ENCODE measurements at regions not wholly inside any gene's neighbourhood (a gene's known extent, or its start where the extent isn't known, plus 50 kb on each side); places are given as distances from the start of the nearest gene placed in this dataset.

DNA sequence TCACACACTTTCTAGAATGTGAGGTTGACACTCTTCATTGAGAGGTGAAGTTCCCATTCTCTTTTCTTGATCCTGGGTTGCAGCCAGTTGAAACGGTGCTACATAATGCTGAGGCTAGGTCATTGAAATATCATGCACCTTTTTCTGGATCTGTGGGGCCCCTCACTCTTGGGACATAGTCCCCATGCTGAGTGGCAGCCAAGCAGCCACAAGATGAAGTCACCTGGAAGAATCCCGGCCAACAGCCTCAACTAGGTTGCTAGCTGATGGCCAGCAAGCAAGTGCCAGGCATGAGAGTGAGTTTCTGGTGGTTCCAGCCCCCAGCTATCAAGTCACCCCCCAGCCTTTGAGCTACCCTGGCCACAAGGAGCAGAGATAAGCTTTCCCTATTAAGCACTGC is 148.5 kb upstream of the TSHZ3 start:
- H3K27ac Mint-ChIP-seq = no peak overlapping the region
- TF ChIP-seq, protein P1, sequence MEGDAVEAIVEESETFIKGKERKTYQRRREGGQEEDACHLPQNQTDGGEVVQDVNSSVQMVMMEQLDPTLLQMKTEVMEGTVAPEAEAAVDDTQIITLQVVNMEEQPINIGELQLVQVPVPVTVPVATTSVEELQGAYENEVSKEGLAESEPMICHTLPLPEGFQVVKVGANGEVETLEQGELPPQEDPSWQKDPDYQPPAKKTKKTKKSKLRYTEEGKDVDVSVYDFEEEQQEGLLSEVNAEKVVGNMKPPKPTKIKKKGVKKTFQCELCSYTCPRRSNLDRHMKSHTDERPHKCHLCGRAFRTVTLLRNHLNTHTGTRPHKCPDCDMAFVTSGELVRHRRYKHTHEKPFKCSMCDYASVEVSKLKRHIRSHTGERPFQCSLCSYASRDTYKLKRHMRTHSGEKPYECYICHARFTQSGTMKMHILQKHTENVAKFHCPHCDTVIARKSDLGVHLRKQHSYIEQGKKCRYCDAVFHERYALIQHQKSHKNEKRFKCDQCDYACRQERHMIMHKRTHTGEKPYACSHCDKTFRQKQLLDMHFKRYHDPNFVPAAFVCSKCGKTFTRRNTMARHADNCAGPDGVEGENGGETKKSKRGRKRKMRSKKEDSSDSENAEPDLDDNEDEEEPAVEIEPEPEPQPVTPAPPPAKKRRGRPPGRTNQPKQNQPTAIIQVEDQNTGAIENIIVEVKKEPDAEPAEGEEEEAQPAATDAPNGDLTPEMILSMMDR (IDR thresholded peaks at IDR 0.05; ENCODE audit: unreplicated experiment) = no peak
- H3K27me3 Mint-ChIP-seq = peaks cover 8% of the 10 kb centered on the region
- no peak for DNase-seq (ENCODE audit: low spot score, unreplicated experiment)
- H3K36me3 Mint-ChIP-seq (ENCODE audit: insufficient read depth) = no peaks in the 10 kb centered on the region
- H3K4me1 Mint-ChIP-seq (ENCODE audit: low read depth) = peaks cover 2% of the 10 kb centered on the region
- H3K9me3 Mint-ChIP-seq (ENCODE audit: low read depth) = peaks cover 4% of the 10 kb centered on the region
- no peak overlapping the region for H3K4me3 Mint-ChIP-seq (ENCODE audit: low read depth)

GRCh38 chr19:31498781-31499180 is 149.5 kb upstream of the TSHZ3 start:
- H3K4me3 Mint-ChIP-seq (ENCODE audit: low read depth) = no peak overlapping the region
- H3K36me3 Mint-ChIP-seq (ENCODE audit: insufficient read depth) = no peaks in the 10 kb centered on the region
- TF ChIP-seq, protein P1 (IDR thresholded peaks at IDR 0.05; ENCODE audit: unreplicated experiment) = no peak
- H3K4me1 Mint-ChIP-seq (ENCODE audit: low read depth) = peaks cover 2% of the 10 kb centered on the region
- no peak for DNase-seq (ENCODE audit: low spot score, unreplicated experiment)
- H3K9me3 Mint-ChIP-seq (ENCODE audit: low read depth) = peaks cover 4% of the 10 kb centered on the region
- H3K27ac Mint-ChIP-seq = no peak overlapping the region
- peaks cover 14% of the 10 kb centered on the region for H3K27me3 Mint-ChIP-seq

- H3K36me3 Mint-ChIP-seq (ENCODE audit: insufficient read depth) = no peaks in the 10 kb centered on the region
- TF ChIP-seq, protein P1 (IDR thresholded peaks at IDR 0.05; ENCODE audit: unreplicated experiment) = no peak
- H3K27ac Mint-ChIP-seq = no peak overlapping the region
- peaks cover 4% of the 10 kb centered on the region for H3K9me3 Mint-ChIP-seq (ENCODE audit: low read depth)
- H3K27me3 Mint-ChIP-seq = peaks cover 14% of the 10 kb centered on the region
- H3K4me3 Mint-ChIP-seq (ENCODE audit: low read depth) = no peak overlapping the region
- DNase-seq (ENCODE audit: low spot score, unreplicated experiment) = no peak
- H3K4me1 Mint-ChIP-seq (ENCODE audit: low read depth) = peaks cover 2% of the 10 kb centered on the region
Observed at GRCh38 chr19:31499281-31500196, 150.3 kb upstream of the TSHZ3 start.

DNA sequence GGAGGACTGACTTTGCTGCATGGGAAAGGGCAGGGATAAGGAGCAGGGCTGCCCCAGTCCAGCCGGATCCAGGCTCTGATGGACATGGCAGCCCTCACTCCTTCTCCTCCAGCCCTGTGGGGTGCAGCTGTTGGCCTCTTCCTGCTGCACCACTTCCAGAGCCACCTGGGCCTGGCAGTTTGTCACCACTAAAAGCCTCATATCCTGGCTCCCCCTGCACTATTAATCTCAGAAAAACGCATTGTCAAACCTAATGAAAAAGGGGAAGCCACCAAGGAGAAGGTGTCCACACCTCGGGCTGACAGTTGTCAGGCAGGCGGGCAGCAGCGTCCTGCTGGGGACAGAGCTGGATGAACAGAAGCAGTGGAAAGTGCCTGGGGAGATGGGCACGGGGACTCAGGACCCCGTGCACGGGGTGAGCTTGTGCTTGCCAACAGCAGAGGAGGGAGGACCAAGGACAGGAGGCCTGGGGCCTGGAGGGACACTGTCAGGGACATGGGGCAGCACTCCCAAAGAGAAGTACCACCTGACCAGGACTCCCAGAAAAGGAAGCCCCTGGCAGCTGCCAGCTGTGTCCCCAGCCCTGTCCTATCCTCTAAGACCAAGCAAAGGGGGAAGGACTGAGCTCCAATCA is 151.1 kb upstream of the TSHZ3 start:
- H3K9me3 Mint-ChIP-seq (ENCODE audit: low read depth) = peaks cover 4% of the 10 kb centered on the region
- peaks cover 20% of the 10 kb centered on the region for H3K27me3 Mint-ChIP-seq
- H3K36me3 Mint-ChIP-seq (ENCODE audit: insufficient read depth) = no peaks in the 10 kb centered on the region
- no peak overlapping the region for H3K4me3 Mint-ChIP-seq (ENCODE audit: low read depth)
- no peak for DNase-seq (ENCODE audit: low spot score, unreplicated experiment)
- peaks cover 2% of the 10 kb centered on the region for H3K4me1 Mint-ChIP-seq (ENCODE audit: low read depth)
- H3K27ac Mint-ChIP-seq = no peak overlapping the region
- TF ChIP-seq, protein P1 (IDR thresholded peaks at IDR 0.05; ENCODE audit: unreplicated experiment) = no peak

GRCh38 chr19:31500946-31501345 is 151.7 kb upstream of the TSHZ3 start:
- TF ChIP-seq, protein P1 (IDR thresholded peaks at IDR 0.05; ENCODE audit: unreplicated experiment) = no peak
- peaks cover 22% of the 10 kb centered on the region for H3K27me3 Mint-ChIP-seq
- H3K4me1 Mint-ChIP-seq (ENCODE audit: low read depth) = peaks cover 2% of the 10 kb centered on the region
- no peak overlapping the region for H3K4me3 Mint-ChIP-seq (ENCODE audit: low read depth)
- H3K36me3 Mint-ChIP-seq (ENCODE audit: insufficient read depth) = no peaks in the 10 kb centered on the region
- peaks cover 4% of the 10 kb centered on the region for H3K9me3 Mint-ChIP-seq (ENCODE audit: low read depth)
- no peak for DNase-seq (ENCODE audit: low spot score, unreplicated experiment)
- H3K27ac Mint-ChIP-seq = no peak overlapping the region
